SK-N-SH treated with all-trans-retinoic acid at 6 μM for 48 hours (cell line): ENCODE measurements at regions not wholly inside any gene's neighbourhood (a gene's known extent, or its start where the extent isn't known, plus 50 kb on each side); places are given as distances from the start of the nearest gene placed in this dataset.
A peak's percentile ranks its signal among the peaks of the same experiment; 100 is the strongest.

Source experiments
- ATAC-seq: fragments of 200-7000 bp; cut with Tn5 transposase; 3 replicates; pipeline ENCODE4 v1.9.1; 2020; ENCODE audit warnings: mild to moderate bottlenecking, moderate library complexity
- ARNTL ChIP-seq: fragments of 450-650 bp; formaldehyde crosslinking; IDR thresholded peaks from 2 replicates; pipeline ENCODE4 v1.5.0; 2020; ENCODE audit warnings: low read depth, mild to moderate bottlenecking, moderate library complexity, borderline replicate concordance
- BACH2 ChIP-seq: fragments of 250-450 bp; sonication (Bioruptor Pico); IDR thresholded peaks from 2 replicates; pipeline ENCODE4 v1.9.0; 2021; ENCODE audit warnings: mild to moderate bottlenecking, borderline replicate concordance
- CSDC2 ChIP-seq: fragments of 250-450 bp; sonication (Bioruptor Pico); IDR thresholded peaks from 2 replicates; pipeline ENCODE4 v1.5.0; 2020; ENCODE audit warnings: mild to moderate bottlenecking, moderate library complexity
- ESRRG ChIP-seq: fragments of 250-450 bp; sonication (Bioruptor Pico); IDR thresholded peaks from 2 replicates; pipeline ENCODE4 v1.6.1; 2021; ENCODE audit warnings: mild to moderate bottlenecking
- GLIS3 ChIP-seq: fragments of 250-450 bp; sonication (Bioruptor Pico); IDR thresholded peaks from 2 replicates; pipeline ENCODE4 v1.5.0; 2020; ENCODE audit warnings: mild to moderate bottlenecking, moderate library complexity
- OSR1 ChIP-seq: fragments of 250-450 bp; sonication (Bioruptor Pico); IDR thresholded peaks from 2 replicates; pipeline ENCODE4 v1.8.0; 2022; ENCODE audit warnings: moderate library complexity, mild to moderate bottlenecking, inconsistent platforms
- PPARA ChIP-seq: fragments of 250-450 bp; sonication (Bioruptor Pico); IDR thresholded peaks from 2 replicates; pipeline ENCODE4 v1.5.0; 2020; ENCODE audit warnings: mild to moderate bottlenecking, borderline replicate concordance
- RARB ChIP-seq: fragments of 250-450 bp; sonication (Bioruptor Pico); IDR thresholded peaks from 2 replicates; pipeline ENCODE4 v1.8.0; 2021; ENCODE audit warnings: mild to moderate bottlenecking, moderate library complexity
- SNAI2 ChIP-seq: fragments of 250-450 bp; sonication (Bioruptor Pico); IDR thresholded peaks from 2 replicates; pipeline ENCODE4 v1.5.0; 2020; ENCODE audit warnings: mild to moderate bottlenecking, moderate library complexity
- TCF4 ChIP-seq: fragments of 250-450 bp; sonication (Bioruptor Pico); IDR thresholded peaks from 2 replicates; pipeline ENCODE4 v1.8.0; 2021; ENCODE audit warnings: mild to moderate bottlenecking, moderate library complexity, borderline replicate concordance
- TOX ChIP-seq: fragments of 250-450 bp; sonication (Bioruptor Pico); IDR thresholded peaks from 2 replicates; pipeline ENCODE4 v1.8.0; 2021; ENCODE audit warnings: mild to moderate bottlenecking, moderate library complexity, borderline replicate concordance
- ZC3H10 ChIP-seq: fragments of 250-450 bp; sonication (Bioruptor Pico); IDR thresholded peaks from 2 replicates; pipeline ENCODE4 v1.5.1; 2021; ENCODE audit warnings: mild to moderate bottlenecking, moderate library complexity
- ZFP3 ChIP-seq: fragments of 250-450 bp; sonication (Bioruptor Pico); IDR thresholded peaks from 2 replicates; pipeline ENCODE4 v1.5.0; 2020; ENCODE audit warnings: mild to moderate bottlenecking, moderate library complexity
- ZFP30 ChIP-seq: fragments of 450-650 bp; formaldehyde crosslinking; IDR thresholded peaks from 2 replicates; pipeline ENCODE4 v1.5.0; 2022; ENCODE audit warnings: mild to moderate bottlenecking, moderate library complexity
- ZNF565 ChIP-seq: fragments of 450-650 bp; formaldehyde crosslinking; conservative IDR thresholded peaks from 2 replicates; pipeline ENCODE4 v1.5.0; 2020; ENCODE audit warnings: low read depth, mild to moderate bottlenecking, moderate library complexity
- ZNF70 ChIP-seq: fragments of 450-650 bp; formaldehyde crosslinking; IDR thresholded peaks from 2 replicates; pipeline ENCODE4 v1.5.0; 2020; ENCODE audit warnings: mild to moderate bottlenecking, moderate library complexity
- ZNF8 ChIP-seq: fragments of 450-650 bp; formaldehyde crosslinking; IDR thresholded peaks from 2 replicates; pipeline ENCODE4 v1.5.0; 2020; ENCODE audit warnings: mild to moderate bottlenecking, moderate library complexity
- TF ChIP-seq, protein P1 (sequence below): fragments of 250-450 bp; sonication (Bioruptor Pico); IDR thresholded peaks from 2 replicates; pipeline ENCODE4 v1.5.0; 2020; ENCODE audit warnings: mild to moderate bottlenecking, moderate library complexity
- TF ChIP-seq, protein P2 (sequence below): fragments of 250-450 bp; sonication (Bioruptor Pico); IDR thresholded peaks from 2 replicates; pipeline ENCODE4 v1.5.1; 2021; ENCODE audit warnings: mild to moderate bottlenecking, moderate library complexity
- TF ChIP-seq, protein P3 (sequence below): fragments of 250-450 bp; sonication (Bioruptor Pico); IDR thresholded peaks from 2 replicates; pipeline ENCODE4 v1.8.0; 2020; ENCODE audit warnings: mild to moderate bottlenecking, moderate library complexity, borderline replicate concordance

DNA sequence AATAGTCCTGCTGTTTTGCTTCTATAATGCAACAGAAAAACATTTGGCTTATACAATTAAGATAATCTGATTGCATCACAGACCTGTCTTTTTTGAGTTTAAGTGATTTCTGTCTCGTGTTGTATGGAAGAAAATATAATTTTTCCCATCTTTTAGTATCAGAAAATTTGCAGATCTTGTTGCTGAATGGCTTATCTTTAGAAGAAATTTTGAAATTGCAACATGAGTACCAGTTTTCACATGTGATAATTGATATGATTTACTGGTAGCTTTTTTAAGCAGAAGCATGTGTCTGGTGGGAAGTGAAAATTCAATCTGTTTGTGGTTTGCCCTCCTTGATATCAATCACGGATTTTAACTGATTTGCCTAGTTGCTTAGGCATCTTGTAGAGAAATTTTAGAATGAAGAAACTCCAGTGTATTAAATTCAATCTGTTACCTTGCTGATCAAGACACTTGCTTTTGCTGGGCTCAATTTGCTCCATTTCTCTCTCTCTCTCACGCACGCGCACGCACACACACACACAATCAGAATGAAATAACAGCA lies 89.8 kb upstream of the MYCBP2 start:
- ATAC-seq = no peak
- TF ChIP-seq ZC3H10 (CRISPR knock-in tag) (no peak), TCF4 (peak; percentile 94), ZFP3 (CRISPR knock-in tag) (no peak), PPARA (CRISPR knock-in tag) (no peak)
- TF ChIP-seq, protein P1, sequence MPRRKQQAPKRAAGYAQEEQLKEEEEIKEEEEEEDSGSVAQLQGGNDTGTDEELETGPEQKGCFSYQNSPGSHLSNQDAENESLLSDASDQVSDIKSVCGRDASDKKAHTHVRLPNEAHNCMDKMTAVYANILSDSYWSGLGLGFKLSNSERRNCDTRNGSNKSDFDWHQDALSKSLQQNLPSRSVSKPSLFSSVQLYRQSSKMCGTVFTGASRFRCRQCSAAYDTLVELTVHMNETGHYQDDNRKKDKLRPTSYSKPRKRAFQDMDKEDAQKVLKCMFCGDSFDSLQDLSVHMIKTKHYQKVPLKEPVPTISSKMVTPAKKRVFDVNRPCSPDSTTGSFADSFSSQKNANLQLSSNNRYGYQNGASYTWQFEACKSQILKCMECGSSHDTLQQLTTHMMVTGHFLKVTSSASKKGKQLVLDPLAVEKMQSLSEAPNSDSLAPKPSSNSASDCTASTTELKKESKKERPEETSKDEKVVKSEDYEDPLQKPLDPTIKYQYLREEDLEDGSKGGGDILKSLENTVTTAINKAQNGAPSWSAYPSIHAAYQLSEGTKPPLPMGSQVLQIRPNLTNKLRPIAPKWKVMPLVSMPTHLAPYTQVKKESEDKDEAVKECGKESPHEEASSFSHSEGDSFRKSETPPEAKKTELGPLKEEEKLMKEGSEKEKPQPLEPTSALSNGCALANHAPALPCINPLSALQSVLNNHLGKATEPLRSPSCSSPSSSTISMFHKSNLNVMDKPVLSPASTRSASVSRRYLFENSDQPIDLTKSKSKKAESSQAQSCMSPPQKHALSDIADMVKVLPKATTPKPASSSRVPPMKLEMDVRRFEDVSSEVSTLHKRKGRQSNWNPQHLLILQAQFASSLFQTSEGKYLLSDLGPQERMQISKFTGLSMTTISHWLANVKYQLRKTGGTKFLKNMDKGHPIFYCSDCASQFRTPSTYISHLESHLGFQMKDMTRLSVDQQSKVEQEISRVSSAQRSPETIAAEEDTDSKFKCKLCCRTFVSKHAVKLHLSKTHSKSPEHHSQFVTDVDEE = peak; percentile 61; the same call in 1 of the 2 replicates
- TF ChIP-seq, protein P2, sequence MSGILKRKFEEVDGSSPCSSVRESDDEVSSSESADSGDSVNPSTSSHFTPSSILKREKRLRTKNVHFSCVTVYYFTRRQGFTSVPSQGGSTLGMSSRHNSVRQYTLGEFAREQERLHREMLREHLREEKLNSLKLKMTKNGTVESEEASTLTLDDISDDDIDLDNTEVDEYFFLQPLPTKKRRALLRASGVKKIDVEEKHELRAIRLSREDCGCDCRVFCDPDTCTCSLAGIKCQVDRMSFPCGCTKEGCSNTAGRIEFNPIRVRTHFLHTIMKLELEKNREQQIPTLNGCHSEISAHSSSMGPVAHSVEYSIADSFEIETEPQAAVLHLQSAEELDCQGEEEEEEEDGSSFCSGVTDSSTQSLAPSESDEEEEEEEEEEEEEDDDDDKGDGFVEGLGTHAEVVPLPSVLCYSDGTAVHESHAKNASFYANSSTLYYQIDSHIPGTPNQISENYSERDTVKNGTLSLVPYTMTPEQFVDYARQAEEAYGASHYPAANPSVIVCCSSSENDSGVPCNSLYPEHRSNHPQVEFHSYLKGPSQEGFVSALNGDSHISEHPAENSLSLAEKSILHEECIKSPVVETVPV (CRISPR knock-in tag) = no peak

DNA sequence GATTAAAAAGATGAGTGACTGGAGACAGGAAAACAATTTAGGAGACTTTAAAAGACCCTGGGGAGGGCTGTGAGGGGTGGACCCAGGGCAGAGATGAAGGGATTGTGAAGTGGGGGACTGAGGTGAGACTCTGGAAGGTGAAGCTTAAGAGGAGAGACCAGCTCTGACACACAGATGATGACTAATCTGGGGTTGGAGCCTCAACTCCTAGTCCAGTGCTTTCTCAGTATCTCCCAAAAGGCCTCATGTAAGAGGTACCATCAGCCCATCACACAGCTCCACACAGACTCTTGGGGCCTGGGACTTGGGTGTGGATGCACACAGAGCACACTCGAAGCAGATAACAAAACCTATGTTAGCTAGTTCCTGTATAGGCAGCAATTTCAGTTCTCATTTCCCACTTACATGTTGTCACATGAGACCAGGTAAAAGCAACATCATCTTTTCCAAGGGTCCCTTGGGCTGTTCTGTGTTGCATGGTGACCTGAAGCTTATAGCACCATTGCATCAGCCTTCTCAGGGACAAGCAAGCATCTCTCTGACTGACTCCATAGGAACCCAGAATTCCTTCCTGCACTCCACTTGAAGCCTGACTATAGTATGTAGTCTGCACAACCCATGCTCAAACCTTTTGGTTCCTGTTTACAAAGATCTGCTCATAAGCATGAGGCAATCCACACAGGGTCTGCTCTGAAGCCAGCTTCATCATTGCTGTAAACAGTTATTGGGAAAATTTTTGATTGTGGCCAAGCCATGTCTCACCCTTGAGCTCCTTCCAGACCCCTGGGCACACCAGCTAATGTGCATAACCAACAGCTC lies 88.6 kb upstream of the MYCBP2 start:
- ATAC-seq = no peak; the same call in 2 of the 3 replicates

DNA sequence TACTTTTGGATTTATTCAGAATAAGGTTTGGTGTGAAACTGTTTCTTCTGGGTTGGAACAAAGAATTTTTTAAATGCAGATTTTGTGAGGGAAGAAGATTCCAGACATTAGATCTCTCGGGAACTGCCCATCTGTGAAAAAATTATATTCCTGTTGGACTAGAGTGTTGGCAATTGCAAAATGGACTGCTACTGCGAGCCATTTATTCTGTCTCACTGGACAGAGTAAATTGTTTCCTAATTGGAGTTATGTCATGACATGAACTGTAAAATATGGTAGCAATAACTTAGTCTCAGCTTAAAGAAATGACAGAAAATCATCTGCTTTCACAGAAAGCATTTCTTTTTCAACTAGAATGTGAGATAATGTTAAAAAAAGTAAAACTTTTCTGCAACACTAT lies 86.0 kb upstream of the MYCBP2 start:
- TF ChIP-seq ZFP30 (CRISPR knock-in tag) = no peak
- TF ChIP-seq ARNTL (CRISPR knock-in tag) = no peak
- TF ChIP-seq BACH2 (CRISPR knock-in tag) = no peak
- no peak for TF ChIP-seq TOX (CRISPR knock-in tag)
- TF ChIP-seq ZNF70 (CRISPR knock-in tag) = no peak
- no peak for ATAC-seq

More for the DNA sequence above, 88.6 kb upstream of the MYCBP2 start:
- TF ChIP-seq ZNF8 (CRISPR knock-in tag) = no peak

DNA sequence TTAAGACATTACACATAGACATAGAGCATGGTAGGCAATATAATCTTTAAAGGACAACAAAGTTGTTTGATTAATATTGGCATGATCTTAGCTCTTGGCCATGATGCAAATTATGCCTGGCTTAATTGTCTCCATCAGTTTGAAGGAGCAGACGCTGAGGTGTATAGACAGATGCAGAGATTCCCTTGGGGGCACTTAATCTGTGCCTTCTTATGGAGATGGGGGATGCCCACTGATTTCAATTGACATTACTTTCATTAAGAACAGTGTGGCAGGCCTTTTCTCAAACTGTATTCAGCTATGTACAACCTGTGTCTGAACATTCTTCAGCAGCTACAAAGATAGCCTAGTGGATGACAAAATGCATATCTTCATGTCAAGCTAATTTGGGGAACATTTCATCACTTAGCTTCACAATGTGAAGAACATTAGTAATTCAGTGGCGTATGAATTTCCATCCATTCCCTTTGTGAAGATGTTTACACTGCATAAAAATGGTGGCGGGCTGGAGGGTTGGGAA lies 85.3 kb upstream of the MYCBP2 start:
- TF ChIP-seq ESRRG (CRISPR knock-in tag) (no peak), ARNTL (CRISPR knock-in tag) (no peak), TCF4 (no peak), TOX (CRISPR knock-in tag) (no peak)
- TF ChIP-seq, protein P3, sequence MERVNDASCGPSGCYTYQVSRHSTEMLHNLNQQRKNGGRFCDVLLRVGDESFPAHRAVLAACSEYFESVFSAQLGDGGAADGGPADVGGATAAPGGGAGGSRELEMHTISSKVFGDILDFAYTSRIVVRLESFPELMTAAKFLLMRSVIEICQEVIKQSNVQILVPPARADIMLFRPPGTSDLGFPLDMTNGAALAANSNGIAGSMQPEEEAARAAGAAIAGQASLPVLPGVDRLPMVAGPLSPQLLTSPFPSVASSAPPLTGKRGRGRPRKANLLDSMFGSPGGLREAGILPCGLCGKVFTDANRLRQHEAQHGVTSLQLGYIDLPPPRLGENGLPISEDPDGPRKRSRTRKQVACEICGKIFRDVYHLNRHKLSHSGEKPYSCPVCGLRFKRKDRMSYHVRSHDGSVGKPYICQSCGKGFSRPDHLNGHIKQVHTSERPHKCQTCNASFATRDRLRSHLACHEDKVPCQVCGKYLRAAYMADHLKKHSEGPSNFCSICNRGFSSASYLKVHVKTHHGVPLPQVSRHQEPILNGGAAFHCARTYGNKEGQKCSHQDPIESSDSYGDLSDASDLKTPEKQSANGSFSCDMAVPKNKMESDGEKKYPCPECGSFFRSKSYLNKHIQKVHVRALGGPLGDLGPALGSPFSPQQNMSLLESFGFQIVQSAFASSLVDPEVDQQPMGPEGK (CRISPR knock-in tag) = no peak
- ATAC-seq = no peak

DNA sequence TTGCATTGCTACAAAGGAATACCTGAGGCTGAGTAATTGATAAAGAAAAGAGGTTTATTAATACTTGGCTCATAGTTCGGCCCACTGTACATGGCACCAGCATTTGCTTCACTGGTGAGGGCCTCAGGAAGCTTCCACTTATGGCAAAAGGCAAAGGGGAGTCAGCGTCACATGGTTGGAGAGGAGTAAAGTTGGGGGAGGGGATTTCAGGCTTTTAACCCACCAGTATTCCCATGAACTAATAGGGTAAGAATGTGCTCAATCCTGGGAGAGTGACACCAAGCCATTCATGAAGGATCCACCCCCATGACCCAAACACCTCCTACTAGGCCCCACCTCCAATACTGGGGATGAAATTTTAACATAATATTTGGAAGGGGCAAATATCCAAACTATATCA lies 82.5 kb upstream of the MYCBP2 start:
- ATAC-seq = no peak
- TF ChIP-seq, protein P3 (CRISPR knock-in tag) = no peak
- no peak for TF ChIP-seq GLIS3 (CRISPR knock-in tag)
- TF ChIP-seq CSDC2 (CRISPR knock-in tag) = no peak
- TF ChIP-seq OSR1 (CRISPR knock-in tag) = no peak
- no peak for TF ChIP-seq BACH2 (CRISPR knock-in tag)
- TF ChIP-seq ZNF565 (CRISPR knock-in tag) = no peak
- TF ChIP-seq ESRRG (CRISPR knock-in tag) = no peak
- TF ChIP-seq ZNF70 (CRISPR knock-in tag) = no peak
- TF ChIP-seq PPARA (CRISPR knock-in tag) = no peak
- no peak for TF ChIP-seq ZFP30 (CRISPR knock-in tag)
- TF ChIP-seq, protein P2 (CRISPR knock-in tag) = no peak
- no peak for TF ChIP-seq RARB (CRISPR knock-in tag)
- TF ChIP-seq TCF4 = no peak
- TF ChIP-seq SNAI2 (CRISPR knock-in tag) = no peak
